ENCODE measurements at regions not wholly inside any gene's neighbourhood (a gene's known extent, or its start where the extent isn't known, plus 50 kb on each side); places are given as distances from the start of the nearest gene placed in this dataset.

- TF ChIP-seq CTCF (IDR thresholded peaks at IDR 0.05), result no peak
- TF ChIP-seq POLR2A (IDR thresholded peaks at IDR 0.05), result no peak
These were observed 136.1 kb upstream of the SLC4A4 start for GRCh38 chr4:71202705-71203104.

Measured in tibial nerve (tissue), 3 donors.